OCI-LY7 (cell line): ENCODE measurements at regions not wholly inside any gene's neighbourhood (a gene's known extent, or its start where the extent isn't known, plus 50 kb on each side); places are given as distances from the start of the nearest gene placed in this dataset.

Experiments
- CTCF ChIP-seq: fragments of 200-600 bp; sonication (generic); conservative IDR thresholded peaks from 2 replicates; pipeline ENCODE4 v1.5.1; 2014; ENCODE audit warnings: mild to moderate bottlenecking, antibody characterized with exemption, low read length, moderate library complexity, mixed read lengths
- EZH2phosphoT487 ChIP-seq: fragments of 200-600 bp; sonication (generic); IDR thresholded peaks from 2 replicates; pipeline ENCODE4 v1.6.1; 2018; ENCODE audit warnings: low read depth, borderline replicate concordance, mild to moderate bottlenecking, mixed run types, antibody characterized with exemption, low read length, moderate library complexity, mixed read lengths

GRCh38 chr7:51539840-51540239, 223.2 kb upstream of the COBL start:
- no peak for TF ChIP-seq CTCF
- TF ChIP-seq EZH2phosphoT487 = no peak
